ENCODE measurements at regions not wholly inside any gene's neighbourhood (a gene's known extent, or its start where the extent isn't known, plus 50 kb on each side); places are given as distances from the start of the nearest gene placed in this dataset.

- TF ChIP-seq, protein P1, sequence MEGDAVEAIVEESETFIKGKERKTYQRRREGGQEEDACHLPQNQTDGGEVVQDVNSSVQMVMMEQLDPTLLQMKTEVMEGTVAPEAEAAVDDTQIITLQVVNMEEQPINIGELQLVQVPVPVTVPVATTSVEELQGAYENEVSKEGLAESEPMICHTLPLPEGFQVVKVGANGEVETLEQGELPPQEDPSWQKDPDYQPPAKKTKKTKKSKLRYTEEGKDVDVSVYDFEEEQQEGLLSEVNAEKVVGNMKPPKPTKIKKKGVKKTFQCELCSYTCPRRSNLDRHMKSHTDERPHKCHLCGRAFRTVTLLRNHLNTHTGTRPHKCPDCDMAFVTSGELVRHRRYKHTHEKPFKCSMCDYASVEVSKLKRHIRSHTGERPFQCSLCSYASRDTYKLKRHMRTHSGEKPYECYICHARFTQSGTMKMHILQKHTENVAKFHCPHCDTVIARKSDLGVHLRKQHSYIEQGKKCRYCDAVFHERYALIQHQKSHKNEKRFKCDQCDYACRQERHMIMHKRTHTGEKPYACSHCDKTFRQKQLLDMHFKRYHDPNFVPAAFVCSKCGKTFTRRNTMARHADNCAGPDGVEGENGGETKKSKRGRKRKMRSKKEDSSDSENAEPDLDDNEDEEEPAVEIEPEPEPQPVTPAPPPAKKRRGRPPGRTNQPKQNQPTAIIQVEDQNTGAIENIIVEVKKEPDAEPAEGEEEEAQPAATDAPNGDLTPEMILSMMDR (IDR thresholded peaks at IDR 0.05): no peak
- TF ChIP-seq POLR2A (IDR thresholded peaks at IDR 0.05): no peak
These were observed 207.8 kb downstream of the DRD1 start for GRCh38 chr5:175236176-175236575.

Data from right lobe of liver (tissue), 4 donors.